B cell (primary cell): ENCODE measurements at regions not wholly inside any gene's neighbourhood (a gene's known extent, or its start where the extent isn't known, plus 50 kb on each side); places are given as distances from the start of the nearest gene placed in this dataset.

Experiments used
- ATAC-seq: fragments of 200-7000 bp; cut with Tn5 transposase; one replicate; pipeline ENCODE4 v1.10.0; 2021; ENCODE audit warnings: low read depth, mild to moderate bottlenecking, moderate number of reproducible peaks, moderate library complexity
- CTCF ChIA-PET: fragments of 350-600 bp; sonication (Branson Sonifier 250); formaldehyde crosslinking; loops from one replicate; lab custom pipeline; 2021; ENCODE audit warnings: antibody characterized with exemption, inconsistent platforms; lab: Charles Lee
- POLR2A ChIA-PET: fragments of 350-600 bp; sonication (Branson Sonifier 250); formaldehyde crosslinking; loops from one replicate; lab custom pipeline; 2021; ENCODE audit warnings: antibody characterized with exemption; lab: Charles Lee
- DNase-seq: peaks from one replicate; pipeline ENCODE4 v3.0.0; 2013
- H2AFZ ChIP-seq: 2 replicates; pipeline ENCODE4 v1.6.1; 2012; ENCODE audit warnings: mild to moderate bottlenecking, low read depth, low read length; ENCODE audit not compliant: insufficient read depth, poor library complexity, severe bottlenecking
- H3K27ac ChIP-seq, 2 donors: 1 replicate in 1 of 2; 2 replicates in 1 of 2; pipeline ENCODE4 v1.5.1; 2012 to 2013; ENCODE audit warnings: low read length in 2 of 2, mild to moderate bottlenecking in 2 of 2, moderate library complexity in 1 of 2
- H3K27me3 ChIP-seq, 4 experiments: fragments of 200-600 bp in 1 of 4; sonication (generic) in 1 of 4; replicated peaks in 1 of 4; 1 replicate in 2 of 4; 2 replicates in 2 of 4; pipeline versions ENCODE4 v1.6.1 to v1.7.0; 2013 to 2016; ENCODE audit warnings: low read length in 3 of 4, mild to moderate bottlenecking in 2 of 4, mixed read lengths in 1 of 4, moderate library complexity in 1 of 4; ENCODE audit not compliant: insufficient read depth in 4 of 4, control insufficient read depth in 3 of 4; ENCODE audit errors: control extremely low read depth in 1 of 4
- H3K36me3 ChIP-seq, 2 experiments: replicated peaks in 1 of 2; 1 replicate in 1 of 2; 2 replicates in 1 of 2; pipeline versions ENCODE4 v1.6.1 to v1.7.1; 2013; ENCODE audit warnings: low read length in 1 of 2; ENCODE audit not compliant: insufficient read depth in 2 of 2, control insufficient read depth in 1 of 2; ENCODE audit errors: control extremely low read depth in 1 of 2, extremely low read depth in 1 of 2
- H3K4me1 ChIP-seq, 2 donors: fragments of 200-600 bp in 1 of 2; sonication (generic) in 1 of 2; 1 replicate in 1 of 2; 2 replicates in 1 of 2; pipeline versions ENCODE4 v1.5.1 to v1.6.1; 2013 to 2017; ENCODE audit warnings: low read length in 2 of 2; ENCODE audit not compliant: control insufficient read depth in 2 of 2, insufficient read depth in 2 of 2
- H3K4me2 ChIP-seq: replicated peaks from 2 replicates; pipeline ENCODE3; 2012; ENCODE audit warnings: mild to moderate bottlenecking, low read depth, low read length; ENCODE audit not compliant: poor library complexity, severe bottlenecking
- H3K4me3 ChIP-seq, 5 experiments: fragments of 200-600 bp in 1 of 5; sonication (generic) in 1 of 5; 1 replicate in 3 of 5; 2 replicates in 2 of 5; pipeline versions ENCODE4 v1.5.1 to v1.7.0; 2011 to 2016; ENCODE audit warnings: low read length in 4 of 5, mild to moderate bottlenecking in 4 of 5, low read depth in 2 of 5, control low read depth in 1 of 5, moderate library complexity in 1 of 5; ENCODE audit not compliant: insufficient read depth in 1 of 5; ENCODE audit errors: control extremely low read depth in 1 of 5, extremely low read depth in 1 of 5
- H3K79me2 ChIP-seq: fragments of 200-600 bp; sonication (generic); one replicate; pipeline ENCODE4 v1.6.0; 2016; ENCODE audit warnings: low read length; ENCODE audit not compliant: control insufficient read depth, insufficient read depth
- H3K9ac ChIP-seq: fragments of 200-600 bp; sonication (generic); 2 replicates; pipeline ENCODE4 v1.6.1; 2017; ENCODE audit warnings: mild to moderate bottlenecking, low read length, moderate library complexity
- H3K9me3 ChIP-seq, 3 donors: one replicate each; pipeline versions ENCODE4 v1.6.1 to v1.7.1; 2013; ENCODE audit warnings: low read length in 2 of 3; ENCODE audit not compliant: control insufficient read depth in 2 of 3, insufficient read depth in 1 of 3; ENCODE audit errors: control extremely low read depth in 1 of 3
- H4K20me1 ChIP-seq: 2 replicates; pipeline ENCODE4 v1.6.0; 2012; ENCODE audit warnings: mild to moderate bottlenecking, low read length; ENCODE audit not compliant: insufficient read depth, control insufficient read depth, poor library complexity, severe bottlenecking
- H3K27ac Mint-ChIP-seq: one replicate; pipeline ENCODE4 v1.8.0; 2021; ENCODE audit warnings: mixed read lengths
- H3K27me3 Mint-ChIP-seq: one replicate; pipeline ENCODE4 v1.8.0; 2021; ENCODE audit warnings: mixed read lengths
- H3K4me1 Mint-ChIP-seq: one replicate; pipeline ENCODE4 v1.8.0; 2021; ENCODE audit warnings: mixed read lengths
- H3K4me3 Mint-ChIP-seq: one replicate; pipeline ENCODE4 v1.8.0; 2021; ENCODE audit warnings: mixed read lengths
- H3K9me3 Mint-ChIP-seq: one replicate; pipeline ENCODE4 v1.8.0; 2022; ENCODE audit warnings: mixed read lengths; ENCODE audit not compliant: insufficient read depth
- CTCF ChIP-seq: fragments of 200-600 bp; IDR thresholded peaks from one replicate; pipeline ENCODE4 v1.8.0; 2022; ENCODE audit warnings: antibody characterized with exemption, mild to moderate bottlenecking
- EZH2 ChIP-seq: IDR thresholded peaks from 2 replicates; pipeline ENCODE4 v1.6.1; 2012; ENCODE audit warnings: borderline replicate concordance, low read depth, mild to moderate bottlenecking, moderate library complexity, low read length; ENCODE audit not compliant: insufficient read depth, poor library complexity, severe bottlenecking
- WGBS: methylation state at CpG from one replicate; pipeline ENCODE4 v1.1.5; 2013; ENCODE audit warnings: missing lambda C conversion rate; ENCODE audit not compliant: insufficient coverage; 5-methylcytosine and 5-hydroxymethylcytosine counted together
- intact Hi-C: fragments of 100-400 bp; cut with micrococcal nuclease; formaldehyde crosslinking; loops from one replicate; pipeline ENCODE4 v1.10.0; 2022

GRCh38 chr20:60431349-60431748, 473.1 kb downstream of the CDH26 start:
- ChIA-PET POLR2A (no interaction called here), CTCF (no interaction called here)
- TF ChIP-seq EZH2 (no peak), CTCF (no peak)
- DNase-seq (no peak), ATAC-seq (no peak)
- Histone ChIP-seq H3K4me3 (no peak overlapping the region), H3K9me3 (peaks cover 0 to 2% (median 0%) of the 10 kb centered on the region in 3 donors), H3K4me1 (no peaks in the 10 kb centered on the region), H3K36me3 (no peaks in the 10 kb centered on the region), H3K27me3 (no peaks in the 10 kb centered on the region), H3K9ac (no peak overlapping the region), H3K27ac (no peak overlapping the region), H3K79me2 (no peaks in the 10 kb centered on the region), H4K20me1 (no peaks in the 10 kb centered on the region), H3K4me2 (no peak overlapping the region), H2AFZ (no peak overlapping the region)
- intact Hi-C loops, result no loop called here
- Mint-ChIP-seq H3K9me3 (peaks cover 3% of the 10 kb centered on the region), H3K27me3 (no peaks in the 10 kb centered on the region), H3K4me3 (no peak overlapping the region), H3K4me1 (no peaks in the 10 kb centered on the region), H3K27ac (no peak overlapping the region)
- 72% methylated on average over 4 of the region's 5 CpGs for WGBS

GRCh38 chr20:60437418-60437817, 479.2 kb downstream of the CDH26 start:
- CTCF ChIA-PET, result no interaction called here
- Histone ChIP-seq H2AFZ (no peak overlapping the region), H3K4me3 (no peak overlapping the region), H3K9ac (no peak overlapping the region), H4K20me1 (no peaks in the 10 kb centered on the region), H3K4me1 (no peaks in the 10 kb centered on the region), H3K4me2 (no peak overlapping the region), H3K27me3 (no peaks in the 10 kb centered on the region), H3K79me2 (no peaks in the 10 kb centered on the region), H3K27ac (no peak overlapping the region), H3K9me3 (no peaks in the 10 kb centered on the region), H3K36me3 (no peaks in the 10 kb centered on the region)
- Mint-ChIP-seq H3K4me1 (no peaks in the 10 kb centered on the region), H3K4me3 (no peak overlapping the region), H3K27me3 (no peaks in the 10 kb centered on the region), H3K9me3 (peaks cover 13% of the 10 kb centered on the region), H3K27ac (no peak overlapping the region)
- DNase-seq, result no peak
- no CpG with 5 or more reads among the region's 4 CpGs for WGBS
- intact Hi-C loops, result no loop called here
- POLR2A ChIA-PET, result no interaction called here
- TF ChIP-seq EZH2, result no peak
- TF ChIP-seq CTCF, result no peak
- ATAC-seq, result no peak
